Activated naive CD8-positive, alpha-beta T cell (primary cell): ENCODE measurements at regions not wholly inside any gene's neighbourhood (a gene's known extent, or its start where the extent isn't known, plus 50 kb on each side); places are given as distances from the start of the nearest gene placed in this dataset.

Source experiments
- H3K27ac Mint-ChIP-seq: one replicate; pipeline ENCODE4 v1.8.0; 2021; ENCODE audit warnings: mixed read lengths
- H3K27me3 Mint-ChIP-seq: one replicate; pipeline ENCODE4 v1.8.0; 2021; ENCODE audit warnings: mixed read lengths
- H3K36me3 Mint-ChIP-seq: one replicate; pipeline ENCODE4 v1.8.0; 2021; ENCODE audit warnings: mixed read lengths
- H3K4me1 Mint-ChIP-seq: one replicate; pipeline ENCODE4 v1.8.0; 2021; ENCODE audit warnings: low read depth, mixed read lengths
- H3K4me3 Mint-ChIP-seq: one replicate; pipeline ENCODE4 v1.8.0; 2021; ENCODE audit warnings: mild to moderate bottlenecking, mixed read lengths
- H3K9me3 Mint-ChIP-seq: one replicate; pipeline ENCODE4 v1.8.0; 2021; ENCODE audit warnings: low read depth, mixed read lengths

DNA sequence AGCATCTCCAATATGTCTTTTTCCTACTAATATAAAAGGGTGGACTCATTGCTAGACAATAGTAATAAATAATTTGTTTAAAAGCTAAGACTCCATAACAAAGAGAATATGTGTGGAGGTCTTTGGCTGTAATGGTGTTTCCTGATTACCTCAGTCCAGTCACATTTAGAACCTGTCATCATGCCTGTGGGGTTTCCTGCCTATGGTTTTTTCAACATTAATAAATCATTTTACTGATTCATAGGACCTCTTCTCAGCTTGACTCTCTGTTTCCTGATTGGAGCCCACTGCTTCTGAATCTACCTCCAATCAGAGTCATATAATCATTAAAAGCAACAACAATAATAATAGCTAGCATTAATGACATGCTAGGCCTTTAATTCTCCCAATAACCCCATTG lies 52.4 kb upstream of the GNAI1 start:
- Mint-ChIP-seq H3K9me3 (no peaks in the 10 kb centered on the region), H3K36me3 (no peaks in the 10 kb centered on the region), H3K4me3 (no peak overlapping the region), H3K4me1 (peaks cover 13% of the 10 kb centered on the region), H3K27me3 (no peaks in the 10 kb centered on the region), H3K27ac (no peak overlapping the region)

DNA sequence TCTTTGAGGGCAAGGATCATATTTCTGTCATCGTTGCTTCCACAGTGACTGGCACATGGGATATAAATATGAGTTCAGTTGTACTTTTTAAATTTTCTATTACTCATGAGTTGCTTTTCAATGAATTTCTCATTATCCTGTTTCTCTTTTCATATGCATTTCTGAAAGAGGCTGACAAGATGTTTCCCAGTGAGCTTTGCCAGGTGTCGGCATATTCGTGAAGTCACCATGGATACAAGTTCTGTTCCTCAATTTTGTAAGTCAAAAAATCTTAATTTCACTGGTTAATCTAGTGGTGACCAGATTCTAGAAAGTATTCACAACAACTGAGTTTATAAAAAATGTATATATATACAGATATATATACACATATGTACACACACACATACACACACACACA lies 55.7 kb upstream of the GNAI1 start:
- no peaks in the 10 kb centered on the region for H3K36me3 Mint-ChIP-seq
- H3K4me3 Mint-ChIP-seq: peak overlapping the region; percentile 73
- no peak overlapping the region for H3K27ac Mint-ChIP-seq
- no peaks in the 10 kb centered on the region for H3K9me3 Mint-ChIP-seq
- H3K4me1 Mint-ChIP-seq: peaks cover 13% of the 10 kb centered on the region
- no peaks in the 10 kb centered on the region for H3K27me3 Mint-ChIP-seq

GRCh38 chr7:80078159-80078731 lies 56.4 kb upstream of the GNAI1 start:
- peak overlapping the region; percentile 73 for H3K4me3 Mint-ChIP-seq
- H3K27ac Mint-ChIP-seq: peak overlapping the region; percentile 42
- no peaks in the 10 kb centered on the region for H3K27me3 Mint-ChIP-seq
- H3K36me3 Mint-ChIP-seq: no peaks in the 10 kb centered on the region
- H3K4me1 Mint-ChIP-seq: peaks cover 17% of the 10 kb centered on the region
- H3K9me3 Mint-ChIP-seq: no peaks in the 10 kb centered on the region

GRCh38 chr7:80070391-80070790 lies 64.2 kb upstream of the GNAI1 start:
- Mint-ChIP-seq H3K27ac (no peak overlapping the region), H3K27me3 (no peaks in the 10 kb centered on the region), H3K4me3 (no peak overlapping the region), H3K36me3 (no peaks in the 10 kb centered on the region), H3K4me1 (peaks cover 4% of the 10 kb centered on the region), H3K9me3 (no peaks in the 10 kb centered on the region)

DNA sequence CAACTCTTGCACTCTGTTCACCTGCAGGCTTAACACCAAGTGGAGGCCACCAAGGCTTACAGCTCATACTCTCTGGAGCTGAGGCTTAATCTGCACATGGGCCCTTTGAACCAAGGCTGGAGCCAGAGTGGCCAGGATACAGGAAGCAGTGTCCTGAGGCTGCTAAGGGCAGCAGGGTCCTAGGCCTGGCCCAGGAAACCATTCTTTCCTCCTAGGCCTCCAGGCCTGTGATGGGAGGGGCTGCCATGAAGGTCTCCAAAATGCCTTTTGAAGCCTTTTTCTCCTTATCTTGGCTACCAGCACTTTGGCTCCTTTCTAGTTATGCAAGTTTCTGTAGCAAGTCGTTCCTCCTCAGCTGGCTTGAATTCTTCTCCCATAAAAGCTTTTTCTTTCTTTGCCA lies 68.0 kb upstream of the GNAI1 start:
- H3K4me3 Mint-ChIP-seq: no peak overlapping the region
- H3K27me3 Mint-ChIP-seq: no peaks in the 10 kb centered on the region
- H3K36me3 Mint-ChIP-seq: no peaks in the 10 kb centered on the region
- no peaks in the 10 kb centered on the region for H3K9me3 Mint-ChIP-seq
- no peak overlapping the region for H3K27ac Mint-ChIP-seq
- no peaks in the 10 kb centered on the region for H3K4me1 Mint-ChIP-seq

GRCh38 chr7:80063834-80064233 lies 70.8 kb upstream of the GNAI1 start:
- H3K9me3 Mint-ChIP-seq: no peaks in the 10 kb centered on the region
- no peak overlapping the region for H3K27ac Mint-ChIP-seq
- no peaks in the 10 kb centered on the region for H3K4me1 Mint-ChIP-seq
- H3K27me3 Mint-ChIP-seq: no peaks in the 10 kb centered on the region
- H3K36me3 Mint-ChIP-seq: no peaks in the 10 kb centered on the region
- no peak overlapping the region for H3K4me3 Mint-ChIP-seq

DNA sequence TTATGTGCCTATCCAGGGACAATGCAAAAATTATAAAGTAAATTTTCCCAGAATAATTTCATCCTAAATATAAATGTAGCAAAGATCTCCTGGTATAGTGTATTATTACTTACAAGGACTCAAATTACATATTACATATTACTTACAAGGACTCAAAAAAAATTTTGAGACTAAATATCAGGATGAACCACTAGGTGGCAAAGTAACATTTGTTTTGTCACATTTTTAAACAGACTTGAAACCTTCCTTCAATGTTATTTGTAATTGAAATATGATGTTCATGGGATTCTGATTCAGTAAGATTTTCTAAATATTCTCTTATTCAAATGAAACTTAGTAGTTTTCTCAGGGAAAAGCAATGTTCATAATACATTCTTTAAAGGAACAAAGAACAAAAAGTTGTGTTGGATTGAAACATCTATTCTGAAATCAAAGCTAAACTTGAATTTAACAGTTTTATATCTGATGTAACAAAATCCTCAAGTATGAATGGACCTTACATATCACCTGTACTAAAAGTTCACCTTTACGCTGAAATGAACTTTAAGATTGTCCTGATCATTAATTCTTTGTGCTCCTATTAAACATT lies 74.3 kb upstream of the GNAI1 start:
- Mint-ChIP-seq H3K4me1 (no peaks in the 10 kb centered on the region), H3K4me3 (no peak overlapping the region), H3K9me3 (no peaks in the 10 kb centered on the region), H3K27me3 (no peaks in the 10 kb centered on the region), H3K27ac (no peak overlapping the region), H3K36me3 (no peaks in the 10 kb centered on the region)

DNA sequence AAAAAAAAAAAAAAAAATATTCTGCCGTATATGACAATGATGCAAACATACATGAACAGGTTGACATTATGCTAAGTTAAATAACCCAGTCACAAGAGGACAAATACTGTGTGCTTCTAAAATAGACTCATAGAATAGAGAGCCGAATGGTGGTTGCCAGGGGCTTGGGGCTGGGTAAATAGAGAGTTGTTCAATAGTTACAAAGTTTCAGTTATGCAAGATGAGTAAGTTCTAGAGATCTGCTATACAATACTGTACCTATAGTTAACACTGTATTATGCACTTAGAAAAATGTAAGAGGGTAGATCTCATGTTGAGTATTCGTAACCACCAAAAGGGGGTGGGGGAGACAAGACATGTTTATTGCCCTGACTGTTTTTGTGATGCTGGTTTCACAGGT lies 77.1 kb upstream of the GNAI1 start:
- no peak overlapping the region for H3K27ac Mint-ChIP-seq
- H3K27me3 Mint-ChIP-seq: no peaks in the 10 kb centered on the region
- no peaks in the 10 kb centered on the region for H3K36me3 Mint-ChIP-seq
- H3K4me3 Mint-ChIP-seq: no peak overlapping the region
- no peaks in the 10 kb centered on the region for H3K9me3 Mint-ChIP-seq
- H3K4me1 Mint-ChIP-seq: no peaks in the 10 kb centered on the region

DNA sequence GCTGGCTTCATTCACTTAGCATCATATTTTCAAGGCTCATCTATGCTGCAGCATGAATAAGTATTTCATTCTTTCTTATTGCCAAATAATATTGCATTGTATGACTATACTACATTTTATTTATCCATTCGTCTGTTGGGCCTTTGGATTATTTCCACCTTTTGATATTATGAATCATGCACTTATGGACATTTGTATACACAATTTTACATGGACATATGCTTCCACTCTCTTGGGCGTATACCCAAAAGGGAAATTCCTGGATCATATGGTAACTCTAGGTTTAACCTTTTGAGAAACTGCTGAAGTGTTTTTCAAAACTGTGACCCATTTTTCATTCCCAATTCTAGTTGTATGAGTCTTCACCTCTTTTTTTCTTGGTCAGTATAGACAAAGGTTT lies 80.3 kb upstream of the GNAI1 start:
- Mint-ChIP-seq H3K27ac (no peak overlapping the region), H3K36me3 (no peaks in the 10 kb centered on the region), H3K4me3 (no peak overlapping the region), H3K9me3 (no peaks in the 10 kb centered on the region), H3K27me3 (no peaks in the 10 kb centered on the region), H3K4me1 (no peaks in the 10 kb centered on the region)

GRCh38 chr7:80053124-80053523 lies 81.5 kb upstream of the GNAI1 start:
- Mint-ChIP-seq H3K9me3 (no peaks in the 10 kb centered on the region), H3K27me3 (no peaks in the 10 kb centered on the region), H3K4me3 (no peak overlapping the region), H3K27ac (no peak overlapping the region), H3K36me3 (no peaks in the 10 kb centered on the region), H3K4me1 (no peaks in the 10 kb centered on the region)

GRCh38 chr7:80047856-80048459 lies 86.7 kb upstream of the GNAI1 start:
- H3K36me3 Mint-ChIP-seq: peaks cover 3% of the 10 kb centered on the region
- H3K4me3 Mint-ChIP-seq: no peak overlapping the region
- H3K4me1 Mint-ChIP-seq: no peaks in the 10 kb centered on the region
- H3K27me3 Mint-ChIP-seq: no peaks in the 10 kb centered on the region
- no peak overlapping the region for H3K27ac Mint-ChIP-seq
- peaks cover 6% of the 10 kb centered on the region for H3K9me3 Mint-ChIP-seq

DNA sequence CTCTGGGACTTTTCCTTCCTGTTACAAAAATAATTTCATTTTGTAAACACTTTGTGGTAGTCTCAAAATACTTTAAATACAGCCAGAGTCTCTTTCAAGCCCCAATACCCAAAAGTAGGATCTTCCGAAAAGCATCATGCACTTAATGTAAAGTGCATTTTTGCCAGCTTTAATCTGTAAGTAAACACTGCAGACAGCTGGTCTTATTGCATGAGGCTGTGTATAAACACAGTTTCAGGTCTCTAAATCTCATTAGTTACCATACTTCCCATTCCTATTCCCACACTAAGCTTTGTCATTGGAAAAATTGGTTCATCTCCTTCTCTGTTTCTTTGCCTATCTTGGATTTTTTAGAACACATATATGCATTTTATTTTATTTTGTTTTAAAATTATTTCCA lies 87.6 kb upstream of the GNAI1 start:
- H3K36me3 Mint-ChIP-seq: peaks cover 3% of the 10 kb centered on the region
- H3K4me1 Mint-ChIP-seq: no peaks in the 10 kb centered on the region
- H3K27ac Mint-ChIP-seq: no peak overlapping the region
- H3K4me3 Mint-ChIP-seq: no peak overlapping the region
- peaks cover 6% of the 10 kb centered on the region for H3K9me3 Mint-ChIP-seq
- no peaks in the 10 kb centered on the region for H3K27me3 Mint-ChIP-seq

DNA sequence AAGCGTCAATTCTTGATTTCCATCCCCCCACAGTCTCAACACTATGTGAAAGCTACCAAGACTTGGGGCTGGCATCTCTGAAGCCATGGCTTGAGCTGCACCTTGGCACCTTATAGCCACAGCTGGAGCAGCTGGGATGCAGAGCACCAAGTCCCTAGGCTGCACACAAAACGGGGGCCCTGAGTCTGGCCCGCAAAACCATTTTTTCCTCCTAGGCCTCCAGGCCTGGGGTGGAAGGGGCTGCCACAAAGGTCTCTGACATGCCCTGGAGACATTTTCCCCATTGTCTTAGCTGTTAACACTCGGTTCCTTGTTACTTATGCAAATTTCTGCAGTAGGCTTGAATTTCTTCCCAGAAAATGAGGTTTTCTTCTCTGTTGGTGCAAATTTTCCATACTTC lies 89.8 kb upstream of the GNAI1 start:
- Mint-ChIP-seq H3K4me1 (no peaks in the 10 kb centered on the region), H3K27ac (no peak overlapping the region), H3K9me3 (peaks cover 6% of the 10 kb centered on the region), H3K4me3 (no peak overlapping the region), H3K27me3 (no peaks in the 10 kb centered on the region), H3K36me3 (peaks cover 3% of the 10 kb centered on the region)

- Mint-ChIP-seq H3K4me1 (no peaks in the 10 kb centered on the region), H3K36me3 (peaks cover 3% of the 10 kb centered on the region), H3K27ac (no peak overlapping the region), H3K27me3 (no peaks in the 10 kb centered on the region), H3K4me3 (no peak overlapping the region), H3K9me3 (peaks cover 6% of the 10 kb centered on the region)
Observed at GRCh38 chr7:80040752-80041151, 93.9 kb upstream of the GNAI1 start.

DNA sequence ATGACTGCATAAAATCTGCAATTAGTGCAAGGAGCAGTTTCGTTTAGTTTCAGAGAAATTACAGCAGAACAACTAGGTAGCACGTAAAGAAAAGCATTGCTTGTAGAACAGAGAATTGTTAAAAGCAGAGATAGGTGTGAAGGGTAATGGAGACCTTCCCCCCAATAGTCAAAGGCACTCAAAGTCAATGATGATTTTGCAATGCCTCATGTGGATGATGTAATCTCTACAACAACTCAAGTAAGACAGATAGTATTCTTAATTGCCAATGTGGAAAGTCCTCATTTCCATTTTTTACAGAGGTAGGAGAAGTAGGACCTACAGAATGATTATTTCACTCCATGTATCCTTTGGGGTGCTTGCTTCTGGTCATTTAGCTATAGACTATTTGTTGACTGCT lies 94.3 kb upstream of the GNAI1 start:
- Mint-ChIP-seq H3K9me3 (peaks cover 6% of the 10 kb centered on the region), H3K27ac (no peak overlapping the region), H3K36me3 (peaks cover 3% of the 10 kb centered on the region), H3K4me1 (no peaks in the 10 kb centered on the region), H3K4me3 (no peak overlapping the region), H3K27me3 (no peaks in the 10 kb centered on the region)
